Esophagus squamous epithelium (tissue), 4 donors: ENCODE measurements at regions not wholly inside any gene's neighbourhood (a gene's known extent, or its start where the extent isn't known, plus 50 kb on each side); places are given as distances from the start of the nearest gene placed in this dataset.

Experiments used
- CTCF ChIP-seq, 6 experiments: fragments of 450-650 bp in 4 of 6; fragments of 200-600 bp in 2 of 6; sonication (generic) in 2 of 6; IDR thresholded peaks; one replicate each; pipeline ENCODE4 v1.5.1; 2016 to 2019; ENCODE audit warnings: antibody characterized with exemption in 6 of 6, mild to moderate bottlenecking in 4 of 6, moderate library complexity in 4 of 6
- POLR2A ChIP-seq, 4 donors: fragments of 450-650 bp; IDR thresholded peaks; one replicate each; pipeline ENCODE4 v1.6.1; 2017; ENCODE audit warnings: antibody characterized with exemption in 4 of 4, mild to moderate bottlenecking in 4 of 4, moderate library complexity in 3 of 4

DNA sequence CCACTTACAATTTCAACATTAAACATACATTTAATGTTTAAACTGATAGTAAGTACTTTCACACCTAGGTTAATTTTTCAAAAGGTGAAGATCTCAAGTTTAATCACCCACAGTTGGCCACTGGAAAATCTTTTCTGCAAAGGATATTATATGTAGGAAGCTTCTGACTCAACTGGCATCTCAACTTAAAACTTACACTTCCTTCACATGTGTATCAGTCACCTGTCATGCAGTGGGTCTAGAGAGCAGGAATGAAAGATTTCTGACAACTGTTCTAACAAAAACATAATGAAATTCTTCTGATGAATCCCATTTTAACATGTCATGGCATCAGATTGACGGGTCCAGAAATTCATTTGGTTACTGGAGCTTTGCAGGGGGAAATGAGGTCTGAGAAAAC lies 192.8 kb downstream of the KLHL28 start:
- TF ChIP-seq CTCF (IDR thresholded peaks at IDR 0.05) (no peak), POLR2A (IDR thresholded peaks at IDR 0.05) (no peak)
